ENCODE measurements at regions not wholly inside any gene's neighbourhood (a gene's known extent, or its start where the extent isn't known, plus 50 kb on each side); places are given as distances from the start of the nearest gene placed in this dataset.

DNA sequence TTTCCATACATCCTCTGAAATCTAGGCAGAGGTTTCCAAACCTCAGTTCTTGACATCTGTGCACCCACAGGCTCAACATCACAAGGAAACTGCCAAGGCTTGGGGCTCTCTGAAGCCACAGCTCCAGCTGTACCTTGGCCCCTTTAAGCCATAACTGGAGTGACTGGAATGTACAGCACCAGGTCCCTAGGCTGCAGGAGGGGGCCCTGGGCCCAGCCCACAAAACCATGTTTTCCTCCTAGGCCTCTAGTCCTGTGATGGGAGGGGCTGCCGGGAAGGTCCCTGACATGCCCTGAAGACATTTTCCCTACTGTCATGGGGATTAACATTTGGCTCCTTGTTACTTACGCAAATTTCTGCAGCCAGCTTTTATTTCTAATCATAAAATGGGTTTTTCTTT, 1093.0 kb upstream of the PCDH9 start:
- TF ChIP-seq CTCF (IDR thresholded peaks at IDR 0.05) (no peak), POLR2AphosphoS5 (IDR thresholded peaks at IDR 0.05; ENCODE audit: low read depth, low read length) (no peak), TCF7L2 (IDR thresholded peaks at IDR 0.05; ENCODE audit: low read depth, low read length) (no peak), REST (IDR thresholded peaks at IDR 0.05; ENCODE audit: insufficient read depth in 1 of 2, low read depth in 2 of 2, low read length in 1 of 2) (no peak)
